22Rv1 (cell line): ENCODE measurements at regions not wholly inside any gene's neighbourhood (a gene's known extent, or its start where the extent isn't known, plus 50 kb on each side); places are given as distances from the start of the nearest gene placed in this dataset.

Source experiments
- H3K27ac ChIP-seq: fragments of 450-650 bp; 2 replicates; pipeline ENCODE4 v1.5.1; 2017
- ZFX ChIP-seq: fragments of 450-650 bp; IDR thresholded peaks from 2 replicates; pipeline ENCODE4 v1.6.1; 2017; ENCODE audit warnings: antibody characterized with exemption, borderline replicate concordance
- TF ChIP-seq, protein P1 (sequence below): fragments of 450-650 bp; IDR thresholded peaks from 2 replicates; pipeline ENCODE4 v1.5.1; 2017; ENCODE audit warnings: mild to moderate bottlenecking

DNA sequence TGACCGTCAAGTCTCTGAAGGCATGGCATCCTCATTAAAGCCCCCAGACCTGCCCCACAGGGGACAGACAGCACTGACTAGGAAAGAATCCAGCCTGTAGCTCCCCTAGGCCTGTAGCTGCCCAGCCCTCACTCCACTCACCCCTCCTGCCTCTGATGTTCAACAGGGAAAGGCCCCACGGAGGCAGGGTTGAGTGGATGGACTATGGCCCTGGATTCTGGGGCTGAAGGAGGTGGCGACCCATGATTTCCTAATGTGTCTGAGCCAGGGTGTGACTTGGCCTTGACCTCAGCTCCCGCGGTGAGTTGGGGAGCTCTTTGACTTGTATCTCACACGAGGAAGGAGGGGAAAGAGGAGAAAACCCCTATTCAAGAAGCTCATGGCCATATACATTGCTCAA, 238.5 kb upstream of the CSF3R start:
- no peak overlapping the region for H3K27ac ChIP-seq
- TF ChIP-seq ZFX: no peak
- TF ChIP-seq, protein P1, sequence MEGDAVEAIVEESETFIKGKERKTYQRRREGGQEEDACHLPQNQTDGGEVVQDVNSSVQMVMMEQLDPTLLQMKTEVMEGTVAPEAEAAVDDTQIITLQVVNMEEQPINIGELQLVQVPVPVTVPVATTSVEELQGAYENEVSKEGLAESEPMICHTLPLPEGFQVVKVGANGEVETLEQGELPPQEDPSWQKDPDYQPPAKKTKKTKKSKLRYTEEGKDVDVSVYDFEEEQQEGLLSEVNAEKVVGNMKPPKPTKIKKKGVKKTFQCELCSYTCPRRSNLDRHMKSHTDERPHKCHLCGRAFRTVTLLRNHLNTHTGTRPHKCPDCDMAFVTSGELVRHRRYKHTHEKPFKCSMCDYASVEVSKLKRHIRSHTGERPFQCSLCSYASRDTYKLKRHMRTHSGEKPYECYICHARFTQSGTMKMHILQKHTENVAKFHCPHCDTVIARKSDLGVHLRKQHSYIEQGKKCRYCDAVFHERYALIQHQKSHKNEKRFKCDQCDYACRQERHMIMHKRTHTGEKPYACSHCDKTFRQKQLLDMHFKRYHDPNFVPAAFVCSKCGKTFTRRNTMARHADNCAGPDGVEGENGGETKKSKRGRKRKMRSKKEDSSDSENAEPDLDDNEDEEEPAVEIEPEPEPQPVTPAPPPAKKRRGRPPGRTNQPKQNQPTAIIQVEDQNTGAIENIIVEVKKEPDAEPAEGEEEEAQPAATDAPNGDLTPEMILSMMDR: no peak

DNA sequence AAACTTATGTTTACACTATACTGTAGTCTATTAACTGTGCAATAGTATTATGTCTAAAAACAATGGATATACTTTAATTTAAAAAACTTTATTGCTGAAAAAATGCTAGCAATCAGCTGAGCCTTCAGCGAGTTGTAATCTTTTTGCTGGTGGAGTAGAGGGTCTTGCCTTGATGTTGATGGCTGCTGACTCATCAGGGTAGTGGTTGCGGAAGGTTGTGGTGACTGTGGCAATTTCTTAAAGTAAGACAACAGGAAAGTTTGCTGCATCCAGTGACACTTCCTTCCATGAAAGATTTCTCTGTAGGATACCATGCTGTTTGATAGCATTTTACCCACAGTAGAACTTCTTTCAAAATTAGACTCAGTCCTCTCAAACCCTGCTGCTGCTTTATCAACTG, 234.7 kb upstream of the CSF3R start:
- H3K27ac ChIP-seq: no peak overlapping the region

DNA sequence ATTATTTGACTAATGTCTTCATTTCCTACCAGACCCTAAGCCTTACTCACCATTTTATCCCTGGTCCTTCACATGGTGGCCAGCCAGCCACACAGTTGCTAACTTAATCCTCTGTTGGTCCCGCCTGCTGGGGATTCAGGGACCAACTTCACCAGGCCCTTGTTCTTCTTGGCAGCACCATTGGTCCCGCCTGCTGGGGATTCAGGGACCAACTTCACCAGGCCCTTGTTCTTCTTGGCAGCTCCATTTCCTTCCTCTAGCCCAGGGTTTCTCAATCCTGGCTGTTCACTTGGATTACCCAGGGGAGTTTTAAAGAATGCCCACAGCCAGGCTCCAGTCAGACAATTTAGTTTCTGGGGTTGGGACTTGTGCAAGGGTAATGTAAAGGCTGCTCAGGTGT, 233.1 kb upstream of the CSF3R start:
- no peak for TF ChIP-seq ZFX
- TF ChIP-seq, protein P1: no peak
- no peak overlapping the region for H3K27ac ChIP-seq

More for the DNA sequence above, 234.7 kb upstream of the CSF3R start:
- TF ChIP-seq, protein P1: no peak
- no peak for TF ChIP-seq ZFX

DNA sequence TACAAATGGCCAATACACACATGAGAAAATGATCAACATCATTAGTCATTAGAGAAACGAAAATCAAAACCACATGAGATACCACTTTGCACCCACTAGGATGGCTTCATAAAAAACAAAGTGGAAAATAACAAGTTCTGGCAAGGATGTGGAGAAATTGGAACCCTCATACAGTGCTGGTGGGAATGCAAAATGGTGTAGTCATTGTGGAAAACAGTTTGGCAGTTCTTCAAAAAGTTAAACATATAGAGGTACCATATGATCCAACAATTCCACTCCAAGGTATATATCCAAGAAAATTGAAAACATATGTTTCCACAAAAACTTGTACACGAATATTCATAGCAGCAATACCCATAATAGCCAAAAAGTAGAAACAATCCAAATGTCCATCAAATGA, 231.6 kb upstream of the CSF3R start:
- H3K27ac ChIP-seq: no peak overlapping the region

DNA sequence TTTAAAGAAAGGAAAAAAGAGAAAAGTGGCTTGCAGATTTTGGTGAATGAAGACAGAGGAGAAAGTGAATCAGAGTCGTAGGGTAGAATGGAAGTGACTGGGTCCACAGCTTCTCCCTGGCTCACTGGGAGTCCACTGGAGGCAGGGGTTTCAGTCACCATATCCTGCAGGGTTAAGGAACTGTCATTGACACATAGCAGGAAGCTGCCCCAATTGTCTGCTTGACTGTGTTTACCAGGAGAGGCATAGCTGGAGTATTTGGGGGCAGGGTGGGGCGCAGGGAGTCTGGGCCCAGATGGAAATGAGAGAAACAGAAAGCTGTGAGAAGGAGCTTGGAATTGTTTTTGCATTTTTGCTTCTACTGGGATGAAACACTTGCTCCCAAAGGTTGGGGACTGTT, 228.8 kb upstream of the CSF3R start:
- no peak for TF ChIP-seq ZFX

More for the DNA sequence above, 231.6 kb upstream of the CSF3R start:
- no peak for TF ChIP-seq ZFX
- TF ChIP-seq, protein P1: no peak

DNA sequence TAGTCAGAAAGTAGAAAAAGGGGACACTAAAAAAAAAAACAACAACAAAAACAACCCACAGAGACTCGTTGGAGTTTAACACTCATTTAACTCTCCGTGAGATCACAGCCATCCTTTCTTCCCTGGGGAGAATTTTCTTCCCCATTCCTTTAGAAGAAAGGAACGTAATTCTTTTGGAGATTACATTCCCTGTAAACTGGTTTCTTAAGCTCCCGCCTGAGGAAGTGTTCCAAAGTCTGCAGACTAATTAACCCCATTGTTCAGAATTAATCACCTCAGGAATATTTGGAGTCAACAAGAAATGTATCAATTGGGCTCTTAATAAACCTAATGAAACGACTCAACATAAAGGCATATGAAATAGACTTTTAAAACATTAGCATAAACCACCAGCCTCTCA, 228.2 kb upstream of the CSF3R start:
- TF ChIP-seq ZFX: no peak
- TF ChIP-seq, protein P1: no peak
- H3K27ac ChIP-seq: no peak overlapping the region

More for the DNA sequence above, 228.8 kb upstream of the CSF3R start:
- no peak overlapping the region for H3K27ac ChIP-seq

DNA sequence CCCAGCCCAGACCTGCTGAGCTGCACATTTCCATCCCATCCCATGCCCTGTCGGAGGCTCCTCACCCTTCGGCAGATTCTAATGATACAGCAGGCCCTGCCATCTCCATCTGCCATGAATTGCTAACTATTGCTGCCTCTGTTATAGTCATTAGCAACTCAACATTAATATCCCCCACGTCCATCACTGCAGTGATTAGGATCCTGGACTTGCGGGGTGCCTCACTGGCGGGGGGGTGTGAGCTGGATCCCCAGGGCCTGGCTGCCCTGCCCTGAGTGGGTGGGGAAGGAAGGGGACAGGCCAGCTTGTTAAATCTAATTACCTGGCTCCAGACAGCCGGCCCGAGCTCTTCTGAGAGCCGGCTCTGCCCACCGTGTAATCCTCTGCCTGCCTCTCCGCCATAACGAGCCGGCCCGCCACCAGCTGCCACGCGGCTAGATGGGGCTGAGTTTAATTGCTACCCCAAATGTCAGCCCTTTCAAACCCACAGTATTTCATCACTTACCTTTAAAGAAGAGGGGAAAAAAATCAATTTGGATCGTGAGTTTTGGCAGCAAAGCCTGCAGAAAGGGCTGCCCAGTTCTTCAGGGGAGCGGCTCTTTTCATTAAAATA, 227.3 kb upstream of the CSF3R start:
- H3K27ac ChIP-seq: no peak overlapping the region
- TF ChIP-seq, protein P1: no peak
- no peak for TF ChIP-seq ZFX

DNA sequence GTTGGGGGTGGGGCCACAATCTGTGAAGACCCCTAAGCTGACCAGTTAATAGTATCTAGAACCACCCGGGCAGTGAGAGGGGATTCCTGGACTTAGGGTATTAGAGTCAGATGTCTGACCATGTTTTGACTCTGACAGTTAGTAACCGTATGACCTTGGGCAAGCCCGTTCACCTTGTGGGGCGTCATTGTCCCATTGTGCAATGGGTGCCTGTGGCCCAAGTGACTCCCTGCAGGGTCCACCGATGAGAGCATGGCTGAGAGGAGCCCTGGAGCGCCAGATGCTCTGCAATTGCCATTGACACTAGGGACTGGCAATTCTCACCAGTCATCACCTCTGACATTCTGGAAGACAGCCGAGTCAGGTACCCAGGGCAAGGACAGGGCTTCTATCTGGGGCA, 225.9 kb upstream of the CSF3R start:
- no peak overlapping the region for H3K27ac ChIP-seq
- TF ChIP-seq, protein P1: no peak
- TF ChIP-seq ZFX: no peak
